Epidermal melanocyte (primary cell): ENCODE measurements at regions not wholly inside any gene's neighbourhood (a gene's known extent, or its start where the extent isn't known, plus 50 kb on each side); places are given as distances from the start of the nearest gene placed in this dataset.
A peak's percentile ranks its signal among the peaks of the same experiment; 100 is the strongest.

Source experiments
- DNase-seq: peaks from one replicate; pipeline ENCODE4 v3.0.0; 2011; ENCODE audit warnings: low spot score; ENCODE audit not compliant: insufficient read length

DNA sequence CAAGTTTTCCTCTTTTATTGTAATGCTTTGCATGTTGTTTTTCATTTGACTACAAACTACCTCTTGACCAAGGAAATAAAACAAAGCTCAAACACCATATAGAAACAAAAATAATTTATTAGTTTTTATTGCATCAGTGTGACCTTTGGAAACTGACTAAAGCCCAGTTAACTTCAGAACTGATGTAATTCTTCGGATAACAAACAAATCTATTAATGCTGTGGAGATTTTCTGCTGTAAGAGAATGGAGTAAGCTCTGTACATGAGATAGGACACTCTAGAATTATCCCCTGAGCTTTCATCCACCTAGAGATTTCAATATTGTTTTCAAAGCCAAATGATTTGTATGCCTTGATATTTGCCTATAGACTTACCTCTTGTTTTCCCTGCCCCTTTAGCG lies 154.0 kb upstream of the KCNK2 start:
- no peak for DNase-seq

DNA sequence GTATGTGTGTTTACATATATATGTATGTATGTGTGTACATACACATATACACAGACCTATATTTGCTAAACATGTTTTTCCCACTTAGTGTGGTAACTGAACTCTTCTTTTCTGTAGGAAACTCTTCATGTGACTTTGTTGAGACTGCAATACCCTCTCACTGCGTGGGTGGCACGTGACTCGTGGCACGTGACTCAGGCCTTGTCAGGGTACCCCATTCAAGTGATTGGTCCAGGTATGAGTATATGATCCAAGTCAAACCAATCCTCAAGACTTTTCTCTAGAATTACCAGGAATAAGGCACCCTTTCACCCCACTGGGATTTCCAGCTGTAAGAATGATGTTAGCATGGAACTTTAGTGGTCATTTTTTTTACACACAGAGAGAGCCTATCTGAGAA lies 149.2 kb upstream of the KCNK2 start:
- no peak for DNase-seq

DNA sequence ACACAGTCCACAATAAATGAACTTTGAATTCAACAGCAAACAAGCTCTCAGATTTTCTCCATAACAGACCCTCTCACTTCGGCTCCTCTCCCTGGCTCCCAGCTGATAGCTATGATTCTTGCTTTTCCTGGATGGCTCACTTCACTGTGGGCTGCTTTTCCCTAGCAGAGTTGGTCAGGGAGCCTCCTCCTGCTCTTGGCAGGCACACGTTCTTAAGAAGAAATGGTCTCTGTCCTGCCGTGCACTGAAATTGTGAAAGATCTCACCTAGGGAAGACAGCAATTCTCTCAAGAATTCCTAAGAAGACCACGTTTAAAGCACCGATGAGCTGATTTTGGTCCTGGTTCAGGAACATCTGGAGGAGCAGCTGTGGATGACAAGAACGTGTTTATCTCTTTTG lies 148.5 kb upstream of the KCNK2 start:
- DNase-seq, result no peak

DNA sequence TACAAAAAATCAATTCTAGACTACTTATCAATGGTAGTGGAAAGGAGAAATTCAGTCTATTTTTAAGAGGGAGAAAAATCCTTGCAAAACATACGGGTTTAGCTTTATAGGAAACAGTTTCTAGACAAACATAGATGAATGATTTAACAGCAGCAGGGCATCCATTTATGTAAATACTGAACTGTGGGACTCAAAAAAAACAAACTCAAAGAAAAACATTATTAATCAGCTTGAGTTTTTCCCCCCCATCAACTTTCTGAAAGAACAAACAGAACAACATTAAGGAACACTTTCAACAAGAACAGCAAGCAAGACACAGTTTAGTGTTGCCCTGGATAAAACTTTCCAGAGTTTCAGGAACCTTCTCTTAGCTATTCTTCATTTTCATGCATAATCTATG lies 147.3 kb upstream of the KCNK2 start:
- DNase-seq, result no peak

DNA sequence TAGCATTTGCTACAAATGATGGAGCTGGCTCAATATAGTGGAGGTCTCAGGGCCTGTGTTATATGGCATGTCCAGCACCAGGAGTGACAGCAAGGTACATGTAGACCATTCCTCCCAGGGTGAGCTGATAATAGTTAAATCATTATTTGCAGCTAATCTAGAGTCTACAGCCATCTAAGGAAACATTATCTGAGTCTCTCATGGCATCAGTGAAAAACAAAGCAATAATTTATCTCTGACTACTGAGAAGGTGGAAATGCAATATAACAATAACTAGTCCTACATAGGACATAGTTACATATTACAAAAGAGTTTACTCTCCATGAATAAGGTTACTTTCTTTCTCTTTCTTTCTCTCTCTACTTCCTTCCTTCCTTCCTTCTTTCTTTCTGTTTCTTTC lies 143.4 kb upstream of the KCNK2 start:
- no peak for DNase-seq

DNA sequence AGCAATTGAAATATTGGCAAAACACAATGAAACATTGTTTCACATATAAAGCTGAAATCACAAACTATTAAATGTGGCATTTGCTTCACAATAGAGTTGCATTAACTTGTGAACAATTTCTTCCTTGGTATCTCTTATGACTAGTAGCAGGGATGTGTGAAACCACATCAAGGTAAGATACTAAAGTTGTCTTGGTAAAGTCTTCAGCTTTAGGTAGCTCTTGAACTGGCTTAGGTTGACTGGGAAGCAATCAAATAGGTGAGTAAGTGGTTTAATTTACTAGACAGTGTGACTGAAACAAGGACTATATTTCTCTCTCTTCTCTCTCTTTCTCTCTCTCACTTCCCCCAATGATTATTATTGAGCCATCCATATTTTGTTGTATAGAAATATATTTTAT lies 141.5 kb upstream of the KCNK2 start:
- DNase-seq, result no peak

DNA sequence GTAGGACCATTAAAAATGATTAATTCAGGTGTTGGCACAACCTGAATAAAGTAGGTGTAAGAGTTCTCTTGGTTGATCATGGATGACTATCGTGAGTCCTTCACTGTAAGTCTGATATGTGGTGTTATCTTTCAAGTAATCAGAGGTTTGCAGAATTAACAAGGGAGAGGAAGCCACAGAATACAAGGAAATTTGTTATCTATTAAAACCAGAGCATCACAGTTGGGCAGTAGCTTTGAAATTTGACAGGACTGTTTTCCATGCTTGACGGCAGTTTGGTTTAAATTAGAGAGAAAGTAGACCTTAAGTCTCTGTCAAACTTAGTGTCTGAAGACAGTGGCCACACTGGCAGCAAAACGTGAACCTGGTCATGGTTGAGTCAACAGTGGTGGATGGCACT lies 139.5 kb upstream of the KCNK2 start:
- DNase-seq, result no peak

DNA sequence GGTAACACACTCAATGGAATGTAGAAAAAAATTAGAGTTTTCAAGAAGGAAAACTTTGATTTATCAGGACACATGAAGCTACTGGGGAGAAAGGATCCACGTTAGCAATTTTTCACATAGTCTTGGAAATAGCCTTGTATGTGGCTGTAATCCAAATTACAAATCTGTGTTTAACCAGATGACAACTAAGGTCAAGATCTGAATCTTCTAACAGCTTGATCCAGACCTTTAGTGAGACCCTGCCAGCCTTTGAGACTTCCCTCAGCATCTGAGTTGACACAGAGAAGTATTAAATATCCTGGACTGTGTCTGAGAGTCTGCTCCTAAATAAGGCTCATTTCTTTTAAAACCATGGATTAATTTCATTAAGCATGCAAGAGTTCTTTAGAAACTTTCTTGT lies 135.9 kb upstream of the KCNK2 start:
- no peak for DNase-seq

DNA sequence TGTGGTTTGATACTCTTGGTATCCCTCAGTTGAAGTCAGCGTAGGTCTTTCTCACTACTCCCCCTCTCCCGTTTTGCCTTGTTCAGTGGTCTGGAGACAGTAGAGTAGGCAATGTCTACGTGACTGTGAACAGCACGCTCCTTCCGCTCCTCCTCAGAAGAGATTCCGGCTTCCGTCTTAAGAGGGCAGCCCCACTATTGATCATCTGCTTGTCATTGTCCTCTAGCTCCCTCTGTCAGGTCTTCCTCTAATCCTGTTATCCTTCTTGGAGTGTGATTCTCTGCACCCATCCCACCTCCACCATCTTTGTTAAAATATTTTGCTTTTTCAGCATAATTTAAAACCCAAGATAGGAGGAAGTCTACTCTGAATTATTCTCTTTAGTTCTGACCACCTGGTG lies 129.9 kb upstream of the KCNK2 start:
- DNase-seq, result no peak

DNA sequence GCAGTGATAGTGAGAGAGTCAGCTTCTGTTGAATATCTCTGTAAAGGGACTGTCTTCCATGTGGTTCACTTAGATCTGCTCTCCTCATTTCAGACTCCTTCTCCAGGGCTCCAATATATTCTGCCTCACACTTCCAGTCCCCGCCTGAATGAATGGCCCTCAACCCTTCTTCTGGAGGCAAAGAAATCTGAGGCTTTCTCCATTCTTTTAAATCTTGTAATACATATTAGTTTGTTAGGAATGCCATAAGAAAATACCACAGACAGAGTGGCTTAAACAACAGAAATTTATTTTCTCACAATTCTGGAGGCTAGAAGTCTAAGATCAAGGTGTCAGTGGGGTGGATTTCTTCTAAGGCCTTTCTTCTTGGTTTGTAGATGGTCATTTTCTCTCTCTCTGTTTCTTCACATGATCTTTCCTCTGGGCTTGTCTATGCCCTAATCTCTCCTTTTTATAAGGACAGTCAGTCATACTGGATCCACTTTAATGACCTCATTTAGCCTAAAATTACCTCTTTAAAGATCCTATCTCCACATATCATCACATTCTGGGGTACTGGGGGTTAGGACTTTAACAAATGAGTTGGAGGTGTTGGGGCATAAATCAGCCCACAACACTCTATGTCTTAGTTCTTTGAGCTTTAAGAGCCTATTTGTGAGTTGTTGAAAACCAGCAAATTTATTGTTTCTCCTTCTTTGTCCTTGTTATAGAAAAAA lies 128.5 kb upstream of the KCNK2 start:
- DNase-seq, result no peak

DNA sequence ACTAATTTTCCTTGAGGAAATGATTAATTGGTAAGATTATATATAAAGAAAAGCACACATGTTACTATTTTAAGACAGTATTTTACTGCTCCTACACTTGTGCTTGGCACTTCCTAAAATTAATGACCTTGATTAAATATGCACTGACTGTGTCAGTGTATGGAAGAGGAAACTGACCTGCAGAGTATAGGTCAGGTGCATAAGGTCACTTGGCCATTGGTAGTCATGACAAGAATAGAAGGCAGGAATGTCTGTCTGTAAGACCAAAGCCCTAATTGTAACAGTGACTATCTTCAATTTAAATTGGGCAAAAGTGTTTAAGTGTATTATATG lies 128.0 kb upstream of the KCNK2 start:
- DNase-seq, result no peak

DNA sequence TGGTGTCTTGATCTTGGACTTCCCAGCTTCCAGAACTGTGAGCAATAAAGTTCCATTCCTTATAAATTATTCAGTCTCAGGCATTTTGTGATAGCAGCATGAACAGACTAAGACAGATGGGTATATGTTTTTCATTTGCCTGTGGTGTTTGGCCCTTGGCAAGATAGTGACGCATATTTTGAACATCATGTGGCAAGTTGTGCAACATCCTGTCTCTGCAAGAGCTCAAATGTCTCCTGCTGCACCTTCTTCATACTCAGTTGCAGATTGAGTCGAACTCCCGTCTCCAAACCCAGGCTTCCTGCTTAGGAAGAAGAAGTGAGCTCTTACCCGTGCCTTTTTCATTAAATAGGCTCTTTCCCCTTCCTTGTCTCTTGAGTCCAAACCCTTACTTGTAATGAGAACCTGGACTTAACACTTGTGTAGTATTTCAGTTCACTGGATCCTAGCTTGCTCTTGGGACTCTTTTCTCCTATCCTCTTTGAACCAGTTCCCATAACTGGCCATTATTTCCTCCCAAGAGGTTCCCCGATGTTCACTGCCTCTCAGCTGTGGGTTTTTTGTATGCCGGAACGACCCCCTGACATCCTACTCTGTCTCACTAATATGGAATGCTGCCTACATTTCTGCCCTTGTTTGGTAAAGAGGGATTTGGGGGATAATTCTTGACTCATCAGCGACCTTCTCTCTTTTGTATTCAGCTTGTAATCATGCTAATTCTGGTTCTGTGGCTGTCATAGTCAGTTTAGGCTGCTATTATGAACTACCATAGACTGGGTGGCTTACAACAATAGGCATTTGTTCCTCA lies 125.0 kb upstream of the KCNK2 start:
- peak; percentile 32 for DNase-seq

DNA sequence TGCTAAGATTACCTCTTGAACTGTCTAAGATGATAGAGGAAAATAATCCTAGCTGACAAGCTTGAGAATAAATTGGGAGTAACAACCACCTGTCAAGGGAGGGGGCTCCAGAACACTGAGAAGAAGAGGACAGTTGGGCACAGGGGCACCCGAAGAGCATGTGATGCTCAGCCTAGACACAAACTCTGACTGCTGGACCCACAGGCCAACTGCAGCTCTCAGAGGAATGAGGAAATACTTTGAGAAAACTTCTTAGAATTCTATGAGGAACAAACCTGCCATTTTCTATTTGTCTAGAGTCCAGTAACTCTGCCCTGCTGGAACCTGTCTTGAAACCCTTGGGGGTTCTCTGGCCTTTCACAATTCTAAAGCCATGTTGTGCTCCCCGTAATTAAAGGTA lies 124.1 kb upstream of the KCNK2 start:
- DNase-seq, result no peak

DNA sequence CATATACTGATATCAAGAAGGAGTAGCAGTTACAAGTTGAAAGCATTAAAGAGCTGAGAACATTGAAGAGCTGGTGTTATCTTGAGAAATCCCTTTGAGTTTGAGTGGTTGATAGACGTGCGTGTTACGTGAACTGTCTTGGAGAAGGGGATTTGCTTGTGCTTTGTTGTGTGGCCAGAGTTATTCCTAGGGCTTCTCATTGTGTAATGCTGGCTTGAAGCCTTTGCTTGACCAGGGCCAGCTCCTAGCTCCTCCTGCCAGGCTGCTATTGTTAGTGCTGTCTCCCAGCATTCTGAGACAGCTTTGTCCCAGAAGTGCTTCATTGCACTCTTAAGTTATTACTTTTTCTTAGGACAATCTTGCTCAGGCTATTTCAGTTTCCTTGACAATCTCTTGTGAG lies 116.2 kb upstream of the KCNK2 start:
- no peak for DNase-seq

DNA sequence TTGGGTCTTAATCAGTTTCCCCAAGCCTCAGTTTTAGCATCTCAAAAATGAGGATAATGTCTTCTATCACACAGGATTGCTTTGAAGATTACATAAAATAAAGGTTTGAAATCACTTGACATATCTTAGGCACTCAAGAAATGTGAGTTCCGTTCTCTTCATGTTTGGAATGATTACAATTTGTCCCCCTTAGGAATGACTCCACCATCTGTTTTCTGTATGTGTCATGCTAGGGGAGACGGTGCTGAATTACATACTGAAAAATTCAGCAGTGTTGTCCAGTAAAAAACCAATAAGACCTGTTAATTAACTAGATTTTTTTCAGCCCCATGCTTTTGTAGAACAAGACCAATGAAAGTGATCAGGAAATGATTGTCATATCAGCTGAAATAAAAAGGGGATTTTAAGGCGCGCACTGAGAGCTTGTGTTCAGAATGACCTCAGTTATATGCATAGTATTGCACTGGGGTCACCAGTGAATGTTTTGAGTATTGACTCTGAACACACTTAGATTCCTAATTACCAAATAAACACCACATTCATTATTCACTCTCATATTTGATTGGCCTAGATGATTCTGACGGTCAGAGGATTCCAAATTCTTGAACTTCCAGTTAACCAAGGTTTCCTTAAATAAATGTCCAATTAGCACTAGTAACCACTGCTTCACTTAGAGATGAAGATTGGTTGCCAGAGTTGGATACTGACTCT lies 114.5 kb upstream of the KCNK2 start:
- DNase-seq, result no peak

DNA sequence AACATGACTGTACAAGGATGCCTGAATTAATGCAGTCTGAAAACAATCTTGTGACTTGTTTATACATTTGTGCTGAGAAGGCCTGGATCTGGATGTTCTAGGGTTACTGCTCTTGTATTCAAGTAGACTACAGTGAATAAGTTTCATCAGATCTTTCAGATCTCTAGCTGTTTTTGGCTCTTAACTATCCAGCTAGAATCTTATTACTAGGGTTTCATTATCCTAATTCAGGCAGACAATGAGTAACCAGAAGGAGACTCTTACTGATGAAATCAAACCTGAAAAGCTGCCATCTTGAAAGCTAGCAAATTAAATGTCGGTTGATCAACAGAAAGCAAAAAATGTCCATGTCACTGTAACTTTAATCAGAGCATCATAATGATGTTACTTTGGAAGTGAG lies 112.5 kb upstream of the KCNK2 start:
- no peak for DNase-seq

DNA sequence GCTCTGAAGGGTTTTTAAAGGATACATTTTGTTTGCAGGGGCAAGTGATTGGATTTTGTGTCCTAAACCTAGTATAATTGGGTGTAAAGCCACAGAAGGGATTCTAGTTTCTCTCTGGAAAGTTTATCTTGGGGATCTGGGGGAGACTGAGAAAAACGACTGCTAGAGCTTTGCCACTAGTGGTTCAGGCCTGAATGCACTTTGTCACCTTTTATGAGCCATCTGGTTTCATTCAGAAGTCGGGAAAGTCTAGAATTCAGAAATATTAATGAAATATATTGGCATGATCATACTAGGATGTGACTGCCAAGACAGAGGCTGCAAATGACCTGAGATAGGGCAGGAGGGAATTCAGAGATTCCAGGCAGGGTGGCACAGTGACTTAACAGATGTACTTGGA lies 111.5 kb upstream of the KCNK2 start:
- no peak for DNase-seq

DNA sequence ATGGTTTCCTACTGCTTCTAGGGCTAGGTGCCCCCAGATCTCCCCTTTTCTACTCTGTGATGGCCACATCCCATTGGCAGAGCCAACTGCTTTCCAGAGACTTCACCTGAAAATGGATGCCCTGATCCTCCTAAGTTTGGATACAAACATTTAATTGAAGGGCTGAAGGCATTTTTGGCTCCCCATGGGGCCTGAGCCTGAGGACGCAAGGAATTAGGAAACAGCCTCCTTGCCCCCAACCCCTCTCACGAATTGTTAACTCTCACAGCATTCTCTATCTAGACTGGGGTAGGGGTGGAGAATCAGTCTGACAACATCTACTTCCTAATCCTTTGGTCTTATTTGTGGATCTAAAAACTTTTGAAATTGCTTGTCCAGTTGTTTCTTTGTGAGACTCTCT lies 108.5 kb upstream of the KCNK2 start:
- no peak for DNase-seq

DNA sequence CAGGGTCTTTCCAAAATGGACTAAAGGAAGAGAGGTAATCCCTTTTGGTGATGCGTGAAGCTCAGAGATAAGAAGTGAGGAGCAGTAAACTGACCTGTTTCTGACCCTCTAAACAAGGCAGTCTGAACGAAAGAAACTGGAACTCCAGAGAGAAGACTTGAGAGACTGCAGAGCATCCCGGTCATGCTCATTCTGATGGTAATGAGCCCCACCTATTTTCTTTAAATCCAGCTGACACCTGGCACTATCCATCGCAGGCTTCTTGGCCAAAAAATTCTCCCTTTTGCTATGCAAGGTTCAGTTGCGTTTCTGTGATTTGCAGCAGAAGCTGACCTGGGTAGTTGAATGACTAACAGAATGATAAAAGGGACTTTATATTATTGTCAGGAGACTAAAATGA lies 105.9 kb upstream of the KCNK2 start:
- no peak for DNase-seq

DNA sequence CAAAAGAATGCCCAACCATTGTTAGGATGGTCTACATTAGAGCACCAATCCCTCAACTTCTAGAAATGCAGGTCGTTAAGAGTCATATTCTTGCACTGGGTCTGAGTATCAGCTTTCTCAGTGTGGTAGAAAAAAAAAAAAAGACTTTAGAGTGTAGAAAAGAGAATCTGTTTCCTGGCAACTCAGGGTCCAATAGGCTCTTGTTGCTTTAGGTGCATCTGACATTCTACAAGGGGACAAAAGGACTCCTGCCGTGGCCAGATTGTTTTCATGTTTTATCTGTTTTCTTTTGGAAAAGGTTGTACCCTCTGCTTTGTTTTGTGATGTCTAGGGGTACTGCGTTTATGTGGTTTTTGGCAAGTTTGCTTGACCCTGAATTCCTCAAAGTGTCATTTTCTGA lies 105.4 kb upstream of the KCNK2 start:
- no peak for DNase-seq

DNA sequence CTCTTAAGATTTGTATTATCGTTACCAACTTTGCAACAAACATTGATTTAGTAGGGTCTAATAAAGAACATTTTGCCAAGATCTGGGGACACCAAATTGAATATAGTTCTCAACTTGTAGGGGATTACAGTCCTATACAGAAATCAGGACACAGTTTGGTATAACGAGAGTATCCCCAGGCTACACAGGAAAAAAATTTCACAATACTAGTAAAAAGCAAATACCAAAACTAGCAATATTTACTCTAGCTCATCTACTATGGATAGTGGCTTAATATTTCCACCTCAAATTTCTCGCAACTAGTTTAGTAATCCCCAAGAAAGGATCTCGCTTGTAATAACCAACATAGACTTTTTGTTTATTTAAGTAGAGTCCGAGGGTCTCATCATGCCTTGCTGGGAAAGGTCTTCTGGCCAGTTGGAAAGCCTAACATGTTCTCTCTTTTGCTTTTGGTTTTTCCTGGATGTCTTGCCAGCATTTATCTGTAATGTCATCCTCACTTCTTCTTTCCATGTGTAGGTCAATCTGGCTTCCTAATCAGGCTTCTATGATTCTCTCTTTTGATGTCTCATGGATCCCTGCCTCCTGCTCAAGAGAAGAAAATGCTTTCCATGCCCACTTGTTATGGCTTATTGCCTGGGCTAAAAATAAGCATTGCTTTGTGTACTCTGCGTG lies 104.7 kb upstream of the KCNK2 start:
- no peak for DNase-seq

DNA sequence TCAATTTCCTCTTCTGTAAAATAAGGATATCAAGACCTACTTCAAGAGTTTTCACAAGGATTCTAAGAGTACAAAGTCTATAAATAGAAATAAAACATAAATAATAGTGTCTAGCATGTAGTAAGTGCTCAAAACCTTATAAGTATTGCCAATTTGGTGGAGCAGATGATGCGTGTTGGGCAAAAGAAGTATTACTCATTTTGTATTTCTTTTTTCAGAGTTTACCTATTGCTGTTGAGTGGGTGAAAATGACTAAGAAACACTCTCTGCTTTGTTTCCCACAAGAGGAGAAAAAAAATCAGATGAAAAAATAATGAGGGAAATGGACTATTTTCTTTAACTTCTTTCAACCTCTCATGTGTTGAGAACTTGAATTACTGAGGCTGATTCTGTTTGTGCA lies 103.3 kb upstream of the KCNK2 start:
- DNase-seq, result no peak
